HepG2 (cell line): ENCODE measurements at regions not wholly inside any gene's neighbourhood (a gene's known extent, or its start where the extent isn't known, plus 50 kb on each side); places are given as distances from the start of the nearest gene placed in this dataset.

ENCODE experiments used
- ATAC-seq: fragments of 200-7000 bp; cut with Tn5 transposase; 3 replicates; pipeline ENCODE4 v1.9.1; 2020; ENCODE audit warnings: mild to moderate bottlenecking, moderate library complexity
- BruUV-seq: library from RNA; stranded (reverse); fragments of 400-500 nt; replicated peaks from 2 replicates; lab custom pipeline; 2021; lab: Mats Ljungman, UMichigan
- CTCF ChIA-PET: fragments of 300-600 bp; formaldehyde crosslinking; extraction: SDS; loops from one replicate; lab custom pipeline; 2021; ENCODE audit warnings: low total read pairs, inconsistent platforms, low intra/inter-chr PET ratio; lab: Yijun Ruan, JAX
- POLR2A ChIA-PET: fragments of 350-600 bp; sonication (Branson Sonifier 250); formaldehyde crosslinking; loops from one replicate; lab custom pipeline; 2020; ENCODE audit warnings: antibody characterized with exemption, inconsistent platforms; lab: Yijun Ruan, JAX
- DNase-seq: peaks from one replicate; pipeline ENCODE4 v3.0.0-alpha.2; 2015; ENCODE audit warnings: low spot score
- FAIRE-seq: peaks from 3 replicates; lab custom pipeline; 2011; peaks lifted over from hg19 to GRCh38; lab: Jason Lieb, UNC
- H2AFZ ChIP-seq: one replicate; pipeline ENCODE4 v1.6.1; 2011; ENCODE audit warnings: low read length, inconsistent platforms
- H3K27ac ChIP-seq: fragments of 300-600 bp; 3 replicates; pipeline ENCODE4 v1.8.0; 2011; ENCODE audit warnings: mixed run types, mild to moderate bottlenecking, mixed read lengths, low read length, inconsistent platforms; ENCODE audit not compliant: insufficient read depth; ENCODE audit errors: extremely low read length
- H3K27me3 ChIP-seq, 2 experiments: fragments of 200-600 bp in 1 of 2; 2 replicates in 1 of 2; 3 replicates in 1 of 2; pipeline versions ENCODE4 v1.6.0 to v1.8.0; 2011; ENCODE audit warnings: low read length in 2 of 2, mild to moderate bottlenecking in 2 of 2, moderate library complexity in 2 of 2, inconsistent platforms in 1 of 2; ENCODE audit not compliant: insufficient read depth in 2 of 2, control insufficient read depth in 1 of 2
- H3K36me3 ChIP-seq, 2 experiments: fragments of 200-600 bp in 1 of 2; replicated peaks in 1 of 2; 2 replicates in 1 of 2; 3 replicates in 1 of 2; pipeline versions ENCODE4 v1.5.1 to v1.8.0; 2011; ENCODE audit warnings: low read length in 2 of 2, inconsistent platforms in 1 of 2; ENCODE audit not compliant: insufficient read depth in 2 of 2, control insufficient read depth in 1 of 2
- H3K4me1 ChIP-seq: 2 replicates; pipeline ENCODE4 v1.5.1; 2012; ENCODE audit warnings: low read length, inconsistent platforms; ENCODE audit not compliant: insufficient read depth
- H3K4me2 ChIP-seq: 2 replicates; pipeline ENCODE4 v1.6.0; 2011; ENCODE audit warnings: low read depth, low read length, inconsistent platforms
- H3K4me3 ChIP-seq, 3 experiments: fragments of 200-600 bp in 1 of 3; sonication (generic), shearing (Covaris generic) in 1 of 3; replicated peaks in 1 of 3; 2 replicates each; pipeline ENCODE4 v1.5.1; 2011 to 2016; ENCODE audit warnings: low read length in 3 of 3, inconsistent platforms in 2 of 3, low read depth in 2 of 3, mild to moderate bottlenecking in 2 of 3, control low read depth in 1 of 3, mixed read lengths in 1 of 3; ENCODE audit not compliant: insufficient read depth in 1 of 3
- H3K79me2 ChIP-seq: one replicate; pipeline ENCODE4 v1.6.1; 2011; ENCODE audit warnings: low read length, inconsistent platforms; ENCODE audit not compliant: insufficient read depth
- H3K9ac ChIP-seq: 2 replicates; pipeline ENCODE4 v1.6.0; 2011; ENCODE audit warnings: mild to moderate bottlenecking, low read depth, low read length, inconsistent platforms; ENCODE audit not compliant: insufficient read depth
- H3K9me3 ChIP-seq: 2 replicates; pipeline ENCODE4 v1.5.1; 2012; ENCODE audit warnings: mild to moderate bottlenecking, low read length
- H4K20me1 ChIP-seq: 2 replicates; pipeline ENCODE4 v1.6.0; 2011; ENCODE audit warnings: inconsistent platforms, mild to moderate bottlenecking, low read length, moderate library complexity; ENCODE audit not compliant: insufficient read depth
- AHR ChIP-seq: IDR thresholded peaks from 2 replicates; pipeline ENCODE4 v1.6.1; 2018; ENCODE audit warnings: missing genetic modification reagents, missing compliant biosample characterization
- E2F5 ChIP-seq: sonication (generic); formaldehyde crosslinking; conservative IDR thresholded peaks from 2 replicates; pipeline ENCODE4 v1.4.0; 2020; ENCODE audit warnings: missing genetic modification reagents
- TBX3 ChIP-seq: fragments of 450-650 bp; IDR thresholded peaks from 2 replicates; pipeline ENCODE4 v1.6.1; 2017; ENCODE audit warnings: antibody characterized with exemption, mild to moderate bottlenecking, inconsistent platforms, borderline replicate concordance
- ZFP37 ChIP-seq: sonication (generic); formaldehyde crosslinking; IDR thresholded peaks from 2 replicates; pipeline ENCODE4 v1.4.0; 2020; ENCODE audit warnings: missing genetic modification reagents, borderline replicate concordance
- ZNF10 ChIP-seq: sonication (generic); formaldehyde crosslinking; IDR thresholded peaks from 2 replicates; pipeline ENCODE4 v1.4.0; 2020; ENCODE audit warnings: mild to moderate bottlenecking, low read depth, missing genetic modification reagents, borderline replicate concordance
- ZNF510 ChIP-seq: sonication (generic); formaldehyde crosslinking; IDR thresholded peaks from 2 replicates; pipeline ENCODE4 v1.4.0; 2020; ENCODE audit warnings: low read depth, mild to moderate bottlenecking, missing genetic modification reagents
- ZNF550 ChIP-seq: sonication (generic); formaldehyde crosslinking; IDR thresholded peaks from 2 replicates; pipeline ENCODE4 v1.4.0; 2020; ENCODE audit warnings: mild to moderate bottlenecking, missing genetic modification reagents, borderline replicate concordance
- ZNF609 ChIP-seq: sonication (generic); formaldehyde crosslinking; IDR thresholded peaks from 2 replicates; pipeline ENCODE4 v1.4.0; 2020; ENCODE audit warnings: mild to moderate bottlenecking, missing genetic modification reagents, borderline replicate concordance
- ZNF747 ChIP-seq: sonication (generic); formaldehyde crosslinking; IDR thresholded peaks from 2 replicates; pipeline ENCODE4 v1.8.1; 2023; ENCODE audit warnings: missing genetic modification reagents, mild to moderate bottlenecking, borderline replicate concordance
- WGBS: methylation state at CpG from one replicate; pipeline ENCODE4 v1.1.6; 2017; ENCODE audit warnings: low lambda C conversion rate; 5-methylcytosine and 5-hydroxymethylcytosine counted together
- in situ Hi-C: cut with HindIII; loops from 2 replicates; pipeline ENCODE4 v1.10.0; 2017; ENCODE audit warnings: low pct_unique_long_range_greater_than_20kb; ENCODE audit not compliant: extremely low pct_ligation_motif_present
- intact Hi-C: fragments of 100-400 bp; cut with micrococcal nuclease; formaldehyde crosslinking; loops from one replicate; pipeline ENCODE4 v1.10.0; 2022; ENCODE audit not compliant: unreplicated experiment

GRCh38 chr19:30309176-30309575 is 63.0 kb upstream of the ZNF536 start:
- no peaks in the 10 kb centered on the region for H3K36me3 ChIP-seq
- no peak overlapping the region for H3K27ac ChIP-seq
- FAIRE-seq (no peak), DNase-seq (no peak), ATAC-seq (no peak)
- in situ Hi-C loops (no loop called here), intact Hi-C loops (no loop called here)
- TF ChIP-seq TBX3 (no peak), ZNF10 (CRISPR knock-in tag) (no peak), ZNF550 (CRISPR knock-in tag) (no peak)
- no peak overlapping the region for H3K4me3 ChIP-seq
- ChIA-PET POLR2A (no interaction called here), CTCF (no interaction called here)
- no peak overlapping the region for H2AFZ ChIP-seq
- no peaks in the 10 kb centered on the region for H4K20me1 ChIP-seq
- H3K9me3 ChIP-seq, result no peaks in the 10 kb centered on the region
- no peak overlapping the region for H3K4me2 ChIP-seq
- peaks cover 4% of the 10 kb centered on the region for H3K4me1 ChIP-seq
- no peak overlapping the region for H3K9ac ChIP-seq
- H3K27me3 ChIP-seq, result no peaks in the 10 kb centered on the region
- BruUV-seq, result no TSS peak
- 13% methylated on average over 6 of the region's 6 CpGs for WGBS
- no peaks in the 10 kb centered on the region for H3K79me2 ChIP-seq

- FAIRE-seq (no peak), DNase-seq (no peak), ATAC-seq (no peak)
- no peaks in the 10 kb centered on the region for H4K20me1 ChIP-seq
- intact Hi-C loops (no loop called here), in situ Hi-C loops (no loop called here)
- no peaks in the 10 kb centered on the region for H3K27me3 ChIP-seq
- H3K27ac ChIP-seq, result no peak overlapping the region
- no TSS peak for BruUV-seq
- H3K4me2 ChIP-seq, result no peak overlapping the region
- H3K4me1 ChIP-seq, result peaks cover 10% of the 10 kb centered on the region
- 57% methylated on average over 14 of the region's 14 CpGs for WGBS
- H3K9ac ChIP-seq, result no peak overlapping the region
- no peak overlapping the region for H2AFZ ChIP-seq
- CTCF ChIA-PET, result no interaction called here
- no peaks in the 10 kb centered on the region for H3K79me2 ChIP-seq
- POLR2A ChIA-PET, result no interaction called here
- no peak overlapping the region for H3K4me3 ChIP-seq
- H3K36me3 ChIP-seq, result no peaks in the 10 kb centered on the region
- H3K9me3 ChIP-seq, result no peaks in the 10 kb centered on the region
- TF ChIP-seq ZNF510 (CRISPR knock-in tag) (no peak), ZFP37 (CRISPR knock-in tag) (no peak), AHR (CRISPR knock-in tag) (no peak), E2F5 (CRISPR knock-in tag) (no peak), ZNF747 (CRISPR knock-in tag) (no peak), ZNF609 (CRISPR knock-in tag) (no peak)
Measured at GRCh38 chr19:30309905-30310601, 62.1 kb upstream of the ZNF536 start.
